ENCODE measurements at regions not wholly inside any gene's neighbourhood (a gene's known extent, or its start where the extent isn't known, plus 50 kb on each side); places are given as distances from the start of the nearest gene placed in this dataset.

DNA sequence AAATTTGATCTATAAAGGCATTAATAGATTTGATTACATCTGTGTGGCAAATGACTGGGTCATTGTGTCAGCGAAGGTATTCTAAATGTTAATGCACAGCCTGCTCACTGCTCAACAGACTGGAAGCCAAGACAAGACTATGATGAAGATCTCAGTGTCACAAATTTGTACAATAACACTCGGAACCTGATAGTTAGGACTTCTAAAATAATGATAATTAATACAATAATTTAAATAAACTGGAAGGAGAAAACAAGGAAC is 217.4 kb downstream of the CENPC start:
- Histone ChIP-seq H3K79me2 (ENCODE audit: insufficient read depth, low read length) (no peaks in the 10 kb centered on the region), H3K27ac (ENCODE audit: extremely low read length, insufficient read depth, low read length) (no peak overlapping the region), H3K9ac (ENCODE audit: insufficient read depth, low read depth, low read length) (no peak overlapping the region), H3K4me1 (ENCODE audit: insufficient read depth, low read length) (no peaks in the 10 kb centered on the region), H2AFZ (ENCODE audit: low read length) (no peak overlapping the region), H3K27me3 (ENCODE audit: control insufficient read depth in 1 of 2, insufficient read depth in 2 of 2, low read length in 2 of 2) (no peaks in the 10 kb centered on the region), H4K20me1 (ENCODE audit: insufficient read depth, low read length) (no peaks in the 10 kb centered on the region), H3K4me2 (ENCODE audit: low read depth, low read length) (no peak overlapping the region), H3K9me3 (ENCODE audit: low read length) (no peaks in the 10 kb centered on the region), H3K4me3 (replicated peaks in 1 of 3; ENCODE audit: insufficient read depth in 1 of 3, low read depth in 2 of 3, low read length in 3 of 3) (no peak overlapping the region), H3K36me3 (replicated peaks in 1 of 2; ENCODE audit: control insufficient read depth in 1 of 2, insufficient read depth in 2 of 2, low read length in 2 of 2) (no peaks in the 10 kb centered on the region)
- no peak for FAIRE-seq
- BruUV-seq (replicated peaks) = no TSS peak
- POLR2A ChIA-PET = no interaction called here
- no peak for DNase-seq (ENCODE audit: low spot score)
- CTCF ChIA-PET (ENCODE audit: low intra/inter-chr PET ratio, low total read pairs) = interaction anchor here (1.7 to 3.1 kb wide), 2 partner anchors 206 to 240 kb away, joined by 3 to 22 read pairs; no protein-coding TSS in a partner anchor
- WGBS (ENCODE audit: low lambda C conversion rate) = 2% methylated on average over 2 of the region's 2 CpGs
- in situ Hi-C loops (cut with HindIII; ENCODE audit: extremely low pct_ligation_motif_present, low pct_unique_long_range_greater_than_20kb) (loop anchor here (10.0 kb wide), 1 partner anchor 223 kb away; no protein-coding TSS in a partner anchor), intact Hi-C loops (cut with micrococcal nuclease; ENCODE audit: unreplicated experiment) (no loop called here)
- TF ChIP-seq FIP1L1 (IDR thresholded peaks at IDR 0.05; ENCODE audit: borderline replicate concordance, insufficient read depth, low read depth, low read length) (no peak), ZFP41 (CRISPR knock-in tag; IDR thresholded peaks at IDR 0.05; ENCODE audit: borderline replicate concordance) (no peak), ZNF230 (CRISPR knock-in tag; IDR thresholded peaks at IDR 0.05) (no peak), HOXA5 (CRISPR knock-in tag; IDR thresholded peaks at IDR 0.05) (no peak), HHEX (CRISPR knock-in tag; IDR thresholded peaks at IDR 0.05) (no peak), KLF13 (CRISPR knock-in tag; IDR thresholded peaks at IDR 0.05) (no peak), CHD2 (IDR thresholded peaks at IDR 0.05; ENCODE audit: low read depth, low read length) (no peak)
- TF ChIP-seq, protein P1, sequence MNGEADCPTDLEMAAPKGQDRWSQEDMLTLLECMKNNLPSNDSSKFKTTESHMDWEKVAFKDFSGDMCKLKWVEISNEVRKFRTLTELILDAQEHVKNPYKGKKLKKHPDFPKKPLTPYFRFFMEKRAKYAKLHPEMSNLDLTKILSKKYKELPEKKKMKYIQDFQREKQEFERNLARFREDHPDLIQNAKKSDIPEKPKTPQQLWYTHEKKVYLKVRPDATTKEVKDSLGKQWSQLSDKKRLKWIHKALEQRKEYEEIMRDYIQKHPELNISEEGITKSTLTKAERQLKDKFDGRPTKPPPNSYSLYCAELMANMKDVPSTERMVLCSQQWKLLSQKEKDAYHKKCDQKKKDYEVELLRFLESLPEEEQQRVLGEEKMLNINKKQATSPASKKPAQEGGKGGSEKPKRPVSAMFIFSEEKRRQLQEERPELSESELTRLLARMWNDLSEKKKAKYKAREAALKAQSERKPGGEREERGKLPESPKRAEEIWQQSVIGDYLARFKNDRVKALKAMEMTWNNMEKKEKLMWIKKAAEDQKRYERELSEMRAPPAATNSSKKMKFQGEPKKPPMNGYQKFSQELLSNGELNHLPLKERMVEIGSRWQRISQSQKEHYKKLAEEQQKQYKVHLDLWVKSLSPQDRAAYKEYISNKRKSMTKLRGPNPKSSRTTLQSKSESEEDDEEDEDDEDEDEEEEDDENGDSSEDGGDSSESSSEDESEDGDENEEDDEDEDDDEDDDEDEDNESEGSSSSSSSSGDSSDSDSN (CRISPR knock-in tag; IDR thresholded peaks at IDR 0.05) = no peak
- ATAC-seq = no peak

All from HepG2 (cell line).